C4-2B (cell line): ENCODE measurements at regions not wholly inside any gene's neighbourhood (a gene's known extent, or its start where the extent isn't known, plus 50 kb on each side); places are given as distances from the start of the nearest gene placed in this dataset.

Source experiments
- CTCF ChIP-seq: fragments of 450-650 bp; conservative IDR thresholded peaks from 2 replicates; pipeline ENCODE4 v1.5.1; 2017; ENCODE audit warnings: mild to moderate bottlenecking
- ZFX ChIP-seq: fragments of 450-650 bp; IDR thresholded peaks from 2 replicates; pipeline ENCODE4 v1.6.1; 2017

GRCh38 chr10:124270530-124271327 lies 148.0 kb downstream of the OAT start:
- TF ChIP-seq CTCF (no peak), ZFX (no peak)
